ENCODE measurements at regions not wholly inside any gene's neighbourhood (a gene's known extent, or its start where the extent isn't known, plus 50 kb on each side); places are given as distances from the start of the nearest gene placed in this dataset.

GRCh38 chr2:111691164-111691875, 192.7 kb downstream of the ANAPC1 start:
- no peaks in the 10 kb centered on the region for H3K9me3 Mint-ChIP-seq
- no peak overlapping the region for H3K4me3 Mint-ChIP-seq
- DNase-seq = no peak
- H3K9me3 ChIP-seq (ENCODE audit: control insufficient read depth in 1 of 2, insufficient read depth in 1 of 2, low read length in 2 of 2) = no peaks in the 10 kb centered on the region
- no peaks in the 10 kb centered on the region for H3K27me3 Mint-ChIP-seq
- no peak overlapping the region for H3K4me3 ChIP-seq (ENCODE audit: low read length)
- H3K27ac ChIP-seq (ENCODE audit: low read depth in 1 of 2, low read length in 2 of 2) = no peak overlapping the region
- no peaks in the 10 kb centered on the region for H3K36me3 Mint-ChIP-seq (ENCODE audit: low read depth)
- no peak for ATAC-seq (ENCODE audit: poor library complexity)
- H3K36me3 ChIP-seq (ENCODE audit: insufficient read depth, low read length) = no peaks in the 10 kb centered on the region
- H3K4me1 Mint-ChIP-seq (ENCODE audit: low read depth) = no peaks in the 10 kb centered on the region
- no peak for TF ChIP-seq CTCF (IDR thresholded peaks at IDR 0.05)
- H3K4me1 ChIP-seq (ENCODE audit: insufficient read depth, low read length) = no peaks in the 10 kb centered on the region
- intact Hi-C loops (cut with DNase I, micrococcal nuclease) = no loop called here
- ChIA-PET POLR2A (no interaction called here), CTCF (no interaction called here)
- H3K27me3 ChIP-seq (ENCODE audit: control insufficient read depth in 1 of 2, insufficient read depth in 2 of 2, low read length in 2 of 2) = no peaks in the 10 kb centered on the region
- no peak overlapping the region for H3K27ac Mint-ChIP-seq

GRCh38 chr2:111692311-111692710, 191.7 kb downstream of the ANAPC1 start:
- Mint-ChIP-seq H3K4me3 (no peak overlapping the region), H3K27ac (no peak overlapping the region), H3K36me3 (ENCODE audit: low read depth) (no peaks in the 10 kb centered on the region), H3K27me3 (no peaks in the 10 kb centered on the region), H3K9me3 (no peaks in the 10 kb centered on the region), H3K4me1 (ENCODE audit: low read depth) (no peaks in the 10 kb centered on the region)
- intact Hi-C loops (cut with DNase I, micrococcal nuclease) = no loop called here
- DNase-seq (no peak), ATAC-seq (ENCODE audit: poor library complexity) (no peak)
- Histone ChIP-seq H3K27me3 (ENCODE audit: control insufficient read depth in 1 of 2, insufficient read depth in 2 of 2, low read length in 2 of 2) (no peaks in the 10 kb centered on the region), H3K36me3 (ENCODE audit: insufficient read depth, low read length) (no peaks in the 10 kb centered on the region), H3K4me1 (ENCODE audit: insufficient read depth, low read length) (no peaks in the 10 kb centered on the region), H3K4me3 (ENCODE audit: low read length) (no peak overlapping the region), H3K27ac (ENCODE audit: low read depth in 1 of 2, low read length in 2 of 2) (no peak overlapping the region), H3K9me3 (ENCODE audit: control insufficient read depth in 1 of 2, insufficient read depth in 1 of 2, low read length in 2 of 2) (no peaks in the 10 kb centered on the region)
- TF ChIP-seq CTCF (IDR thresholded peaks at IDR 0.05) = no peak
- ChIA-PET CTCF (no interaction called here), POLR2A (no interaction called here)

- no peak overlapping the region for H3K27ac ChIP-seq (ENCODE audit: low read depth in 1 of 2, low read length in 2 of 2)
- peaks cover 10% of the 10 kb centered on the region for H3K4me1 ChIP-seq (ENCODE audit: insufficient read depth, low read length)
- no peaks in the 10 kb centered on the region for H3K27me3 Mint-ChIP-seq
- ChIA-PET POLR2A (no interaction called here), CTCF (interaction anchor here (1.1 kb wide), 1 partner anchor 14 kb away, joined by 4 read pairs; no protein-coding TSS in a partner anchor)
- DNase-seq (no peak), ATAC-seq (ENCODE audit: poor library complexity) (no peak)
- no peaks in the 10 kb centered on the region for H3K27me3 ChIP-seq (ENCODE audit: control insufficient read depth in 1 of 2, insufficient read depth in 2 of 2, low read length in 2 of 2)
- H3K9me3 ChIP-seq (ENCODE audit: control insufficient read depth in 1 of 2, insufficient read depth in 1 of 2, low read length in 2 of 2) = no peaks in the 10 kb centered on the region
- intact Hi-C loops (cut with DNase I, micrococcal nuclease) = no loop called here
- H3K4me3 Mint-ChIP-seq = no peak overlapping the region
- H3K36me3 Mint-ChIP-seq (ENCODE audit: low read depth) = no peaks in the 10 kb centered on the region
- no peaks in the 10 kb centered on the region for H3K9me3 Mint-ChIP-seq
- H3K27ac Mint-ChIP-seq = no peak overlapping the region
- no peaks in the 10 kb centered on the region for H3K36me3 ChIP-seq (ENCODE audit: insufficient read depth, low read length)
- TF ChIP-seq CTCF (IDR thresholded peaks at IDR 0.05) = no peak
- H3K4me1 Mint-ChIP-seq (ENCODE audit: low read depth) = peaks cover 9% of the 10 kb centered on the region
- no peak overlapping the region for H3K4me3 ChIP-seq (ENCODE audit: low read length)
These were observed 189.3 kb downstream of the ANAPC1 start for GRCh38 chr2:111694700-111695101.
